HG02885 (cell line): ENCODE measurements at regions not wholly inside any gene's neighbourhood (a gene's known extent, or its start where the extent isn't known, plus 50 kb on each side); places are given as distances from the start of the nearest gene placed in this dataset.

Experiments
- ATAC-seq: cut with Tn5 transposase; IDR thresholded peaks from one replicate; pipeline ENCODE4 v1.9.1; 2021; ENCODE audit warnings: mild to moderate bottlenecking; ENCODE audit not compliant: unreplicated experiment, poor library complexity

DNA sequence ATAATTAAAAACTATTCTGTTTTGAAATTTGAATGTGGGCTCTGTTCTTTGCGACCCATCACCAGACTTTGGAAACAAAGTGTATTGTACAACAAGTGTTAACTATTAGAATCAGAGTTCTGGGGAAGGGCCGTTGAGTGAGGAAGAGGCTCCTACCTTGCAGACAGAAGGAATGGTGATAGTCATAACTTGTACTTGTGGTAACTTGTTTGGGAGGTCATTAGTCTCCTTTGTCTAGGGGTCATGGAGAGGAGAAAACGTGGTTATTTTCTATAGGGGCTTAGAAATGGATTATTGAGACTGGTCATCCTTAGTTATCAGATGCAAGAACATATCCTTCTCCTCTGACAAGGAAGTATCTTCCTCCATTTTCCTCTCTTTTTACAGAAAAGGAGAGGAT lies 174.8 kb downstream of the BMP2 start:
- no peak for ATAC-seq

DNA sequence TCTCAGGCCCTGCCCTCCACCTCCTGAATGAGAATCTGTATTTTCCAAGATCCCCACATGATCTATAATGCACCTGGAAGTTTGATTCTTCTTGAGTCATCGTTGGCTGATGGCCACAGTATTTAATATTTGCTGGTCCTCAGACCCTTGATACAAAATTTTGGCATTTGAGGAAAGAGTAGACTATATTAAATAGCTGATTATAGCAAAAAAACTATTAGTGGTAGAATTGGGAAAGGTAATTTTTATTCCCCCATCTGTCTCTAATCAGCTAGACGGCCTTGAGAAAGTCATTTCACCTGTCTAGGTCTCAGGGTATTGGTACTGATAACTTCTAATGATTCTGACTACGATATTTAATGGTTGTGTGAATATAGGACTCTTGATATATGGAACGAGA lies 176.8 kb downstream of the BMP2 start:
- ATAC-seq: no peak

DNA sequence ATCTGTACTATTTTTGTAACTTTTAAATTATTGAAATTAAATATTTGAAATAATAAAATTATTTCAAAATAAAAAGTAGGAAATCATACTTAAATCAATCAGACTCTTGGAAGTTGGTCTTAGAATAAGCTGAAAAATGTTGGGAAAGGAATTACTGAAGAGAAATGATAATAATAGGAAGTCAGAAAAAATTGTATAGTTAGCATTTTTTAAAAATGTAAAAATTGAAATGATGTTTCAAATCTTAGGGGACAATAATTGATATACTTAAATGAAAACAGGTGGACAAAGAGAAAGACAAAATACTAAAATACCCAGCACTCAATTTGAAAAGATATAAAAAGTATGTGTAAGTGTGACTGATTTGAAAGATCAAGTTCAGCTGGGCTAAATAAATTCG lies 186.1 kb downstream of the BMP2 start:
- no peak for ATAC-seq

- no peak for ATAC-seq
Measured at GRCh38 chr20:6954219-6954618, 186.7 kb downstream of the BMP2 start.

GRCh38 chr20:6956056-6956455 lies 188.6 kb downstream of the BMP2 start:
- ATAC-seq: no peak

- no peak for ATAC-seq
Measured at GRCh38 chr20:6956574-6956973, 189.1 kb downstream of the BMP2 start.

- no peak for ATAC-seq
Measured at GRCh38 chr20:6959900-6960312, 192.4 kb downstream of the BMP2 start.

GRCh38 chr20:6966721-6967120 lies 199.2 kb downstream of the BMP2 start:
- ATAC-seq: no peak

DNA sequence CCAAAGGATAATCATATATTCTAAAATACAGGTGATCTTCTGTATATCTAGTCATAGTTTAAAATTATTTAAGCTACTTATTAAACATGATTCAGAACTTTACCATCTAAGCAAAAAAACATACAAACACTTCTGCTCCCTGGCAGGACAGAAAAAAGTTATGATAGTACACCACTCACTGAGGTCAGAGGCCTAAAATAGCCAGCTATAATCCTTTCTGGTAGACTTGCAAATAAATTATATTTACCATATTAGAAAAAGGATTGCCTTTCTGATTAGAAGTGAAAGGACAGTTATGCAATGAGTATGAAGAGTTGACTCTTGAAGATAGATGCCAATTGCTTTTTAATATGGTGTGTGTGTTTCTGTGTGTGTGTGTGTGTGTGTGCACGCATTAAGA lies 207.4 kb downstream of the BMP2 start:
- ATAC-seq: no peak

GRCh38 chr20:6975311-6975710 lies 207.8 kb downstream of the BMP2 start:
- no peak for ATAC-seq

GRCh38 chr20:6976106-6976900 lies 208.8 kb downstream of the BMP2 start:
- no peak for ATAC-seq

GRCh38 chr20:6979621-6980020 lies 212.1 kb downstream of the BMP2 start:
- ATAC-seq: no peak

GRCh38 chr20:6993011-6993410 lies 225.5 kb downstream of the BMP2 start:
- ATAC-seq: no peak

DNA sequence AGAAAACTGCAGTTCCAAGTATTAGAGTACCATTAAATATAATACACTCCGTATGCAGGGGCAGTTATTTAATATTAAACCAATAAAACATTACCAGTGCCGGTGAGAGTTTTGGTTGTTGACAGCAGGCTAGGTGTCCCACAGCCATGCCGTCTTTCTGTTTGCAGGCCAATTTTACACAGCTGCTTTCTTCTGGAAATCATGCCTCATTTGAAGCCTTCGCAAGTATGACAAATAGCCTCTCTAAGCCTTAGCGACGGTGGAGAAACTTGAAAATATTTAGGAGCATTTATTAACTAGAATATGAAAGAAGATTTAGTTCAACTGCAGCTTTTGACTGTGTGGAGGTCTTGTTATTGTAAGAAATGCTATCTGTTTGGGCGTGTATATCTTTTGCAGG lies 226.0 kb downstream of the BMP2 start:
- no peak for ATAC-seq

DNA sequence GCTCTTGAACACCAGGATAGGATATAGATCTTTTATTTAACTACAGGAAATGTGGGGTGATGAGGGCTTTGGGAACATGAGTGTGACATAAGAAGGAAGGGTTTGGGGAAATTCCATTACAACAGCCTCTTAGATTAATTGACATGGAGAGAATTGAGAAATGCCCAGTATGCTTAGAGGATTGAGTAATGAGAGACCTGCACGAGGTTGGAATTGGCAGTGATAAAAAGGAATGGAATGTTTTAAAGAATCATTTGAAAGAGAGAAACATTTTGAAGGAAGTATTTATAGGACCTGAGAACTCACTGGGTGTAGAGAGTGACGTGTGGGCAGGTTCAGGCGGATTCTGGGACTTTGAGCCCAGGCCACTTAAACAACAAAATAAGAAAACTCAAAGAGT lies 227.0 kb downstream of the BMP2 start:
- ATAC-seq: no peak

DNA sequence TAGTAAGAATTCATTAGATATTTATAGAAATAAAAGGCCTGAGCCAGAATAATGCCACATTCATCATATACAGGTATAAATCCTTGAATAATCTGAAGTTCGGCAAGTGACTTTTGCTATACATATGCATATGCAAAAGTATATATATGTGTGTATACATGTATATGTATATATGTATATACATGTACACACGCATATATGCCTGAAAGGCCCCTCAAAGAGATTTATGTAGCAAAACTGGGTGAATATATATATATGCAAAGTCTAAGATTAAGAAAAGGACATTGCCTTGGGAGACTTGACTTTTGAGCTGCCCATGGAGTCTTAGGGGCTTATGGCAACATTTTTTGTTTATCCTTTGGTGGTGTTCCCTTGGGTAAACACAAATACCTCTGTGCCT lies 231.4 kb downstream of the BMP2 start:
- no peak for ATAC-seq

GRCh38 chr20:6999381-6999780 lies 231.9 kb downstream of the BMP2 start:
- ATAC-seq: no peak

GRCh38 chr20:7003598-7003997 lies 236.1 kb downstream of the BMP2 start:
- ATAC-seq: no peak

DNA sequence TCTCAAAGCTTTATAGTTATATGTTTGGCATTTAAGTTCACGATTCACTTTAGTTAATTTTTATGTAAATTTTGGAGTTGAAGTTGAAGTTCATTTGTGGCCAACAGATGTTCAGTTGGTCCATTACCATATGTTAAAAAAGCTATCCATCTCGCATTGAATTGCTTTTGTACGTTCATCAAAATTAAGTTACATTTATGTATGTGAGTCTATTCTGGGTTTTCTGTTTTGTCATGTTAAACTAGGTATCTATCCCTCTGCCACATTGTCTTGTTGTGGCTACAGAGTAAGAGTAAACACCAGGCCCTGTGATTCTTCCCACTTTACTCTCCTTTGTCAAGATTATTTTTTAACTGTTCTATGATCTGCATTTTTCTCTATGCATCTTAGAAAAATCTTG lies 237.3 kb downstream of the BMP2 start:
- ATAC-seq: no peak

GRCh38 chr20:7010527-7010926 lies 243.0 kb downstream of the BMP2 start:
- ATAC-seq: no peak

GRCh38 chr20:7015257-7015656 lies 247.8 kb downstream of the BMP2 start:
- no peak for ATAC-seq

GRCh38 chr20:7022597-7022996 lies 255.1 kb downstream of the BMP2 start:
- ATAC-seq: no peak

DNA sequence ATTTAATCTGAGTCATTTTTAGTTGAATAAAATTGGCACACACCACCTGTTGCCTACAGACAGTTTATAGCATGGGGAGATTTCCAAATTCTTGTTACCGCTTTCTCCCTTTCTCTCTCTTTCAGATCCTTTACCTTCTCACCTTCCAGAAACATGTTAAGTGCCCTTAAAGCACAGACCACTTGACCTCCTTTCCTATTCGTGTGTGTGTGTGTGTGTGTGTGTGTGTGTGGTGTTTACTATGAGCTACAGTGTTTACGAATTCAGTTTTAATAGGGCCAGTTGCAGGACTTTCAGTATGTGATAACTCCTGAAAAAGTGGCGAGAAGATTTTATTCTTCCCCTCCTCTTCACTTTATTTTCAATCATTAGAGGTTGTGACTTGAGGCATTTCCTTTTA lies 258.1 kb downstream of the BMP2 start:
- ATAC-seq: no peak
